Esophagus squamous epithelium (tissue), 5 donors: ENCODE measurements at regions not wholly inside any gene's neighbourhood (a gene's known extent, or its start where the extent isn't known, plus 50 kb on each side); places are given as distances from the start of the nearest gene placed in this dataset.

Source experiments
- DNase-seq: peaks from one replicate; lab custom pipeline; 2025; lab: John Stamatoyannopoulos, UW
- H3K27ac ChIP-seq, 4 donors: fragments of 200-600 bp; sonication (generic); one replicate each; pipeline ENCODE4 v1.5.1; 2016 to 2019; ENCODE audit warnings: mild to moderate bottlenecking in 1 of 4
- H3K27me3 ChIP-seq, 4 donors: fragments of 200-600 bp; sonication (generic); 1 replicate in 3 of 4; 2 replicates in 1 of 4; pipeline versions ENCODE4 v1.5.1 to v1.6.0; 2017 to 2021; ENCODE audit warnings: antibody characterized with exemption in 1 of 4
- H3K36me3 ChIP-seq, 3 donors: fragments of 200-600 bp; sonication (generic); one replicate each; pipeline ENCODE4 v1.5.1; 2016 to 2019
- H3K4me1 ChIP-seq, 3 donors: fragments of 200-600 bp; sonication (generic); one replicate each; pipeline ENCODE4 v1.5.1; 2017 to 2019
- H3K4me3 ChIP-seq, 4 donors: fragments of 200-600 bp; sonication (generic); 1 replicate in 3 of 4; 2 replicates in 1 of 4; pipeline ENCODE4 v1.5.1; 2016 to 2019; ENCODE audit warnings: mild to moderate bottlenecking in 2 of 4, moderate library complexity in 1 of 4
- H3K9me3 ChIP-seq, 3 donors: fragments of 200-600 bp; sonication (generic); one replicate each; pipeline ENCODE4 v1.5.1; 2016 to 2019
- POLR2A ChIP-seq, 4 donors: fragments of 450-650 bp; IDR thresholded peaks; one replicate each; pipeline ENCODE4 v1.6.1; 2017; ENCODE audit warnings: antibody characterized with exemption in 4 of 4, mild to moderate bottlenecking in 4 of 4, moderate library complexity in 3 of 4
- WGBS, 2 donors: methylation state at CpG; one replicate each; pipeline ENCODE4 v1.1.5; 2018; 5-methylcytosine and 5-hydroxymethylcytosine counted together
- intact Hi-C: fragments of 100-400 bp; cut with DNase I; formaldehyde crosslinking; loops from one replicate; pipeline ENCODE4 v1.15.0; 2022
- TF ChIP-seq, protein P1 (sequence below), 6 experiments: fragments of 450-650 bp in 4 of 6; fragments of 200-600 bp in 2 of 6; sonication (generic) in 2 of 6; IDR thresholded peaks; one replicate each; pipeline ENCODE4 v1.5.1; 2016 to 2019; ENCODE audit warnings: antibody characterized with exemption in 6 of 6, mild to moderate bottlenecking in 4 of 6, moderate library complexity in 4 of 6
- donor health status: DM: yes; HTN: yes; CAD: no.

- no peaks in the 10 kb centered on the region for H3K27me3 ChIP-seq
- H3K4me3 ChIP-seq = no peak overlapping the region
- no peak for TF ChIP-seq POLR2A (IDR thresholded peaks at IDR 0.05)
- intact Hi-C loops = no loop called here
- H3K27ac ChIP-seq = no peak overlapping the region
- H3K36me3 ChIP-seq = no peaks in the 10 kb centered on the region
- no peaks in the 10 kb centered on the region for H3K4me1 ChIP-seq
- WGBS, 2 donors = 25 to 60% methylated on average over 1 of the region's 6 CpGs
- no peak for DNase-seq
- peaks cover 0 to 3% (median 0%) of the 10 kb centered on the region in 3 donors for H3K9me3 ChIP-seq
These were observed 463.0 kb downstream of the EPHA3 start for GRCh38 chr3:89570465-89570864.

DNA sequence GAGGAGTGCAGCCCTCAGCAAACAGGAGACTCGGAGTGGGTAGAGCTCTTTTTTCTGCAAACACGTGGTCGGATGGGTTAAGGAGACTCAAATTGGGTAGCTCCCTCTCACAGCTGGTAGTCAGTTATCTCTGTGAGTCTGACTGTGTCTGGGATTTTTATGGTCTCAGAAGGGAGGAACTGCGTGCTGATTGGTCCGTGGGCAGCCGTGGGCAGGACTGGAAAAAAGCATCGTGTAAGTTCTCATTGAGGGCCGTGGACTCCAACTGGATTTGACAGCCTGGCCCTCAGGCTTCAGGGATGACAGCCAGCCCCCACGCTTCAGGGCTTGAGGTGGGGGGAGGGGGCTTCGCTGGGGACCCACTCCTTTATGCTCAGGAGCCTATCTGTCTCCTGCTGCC lies 463.9 kb downstream of the EPHA3 start:
- Histone ChIP-seq H3K4me1 (no peaks in the 10 kb centered on the region), H3K27me3 (no peaks in the 10 kb centered on the region), H3K27ac (no peak overlapping the region), H3K36me3 (no peaks in the 10 kb centered on the region), H3K4me3 (no peak overlapping the region), H3K9me3 (no peaks in the 10 kb centered on the region)
- TF ChIP-seq POLR2A (IDR thresholded peaks at IDR 0.05) = no peak
- TF ChIP-seq, protein P1, sequence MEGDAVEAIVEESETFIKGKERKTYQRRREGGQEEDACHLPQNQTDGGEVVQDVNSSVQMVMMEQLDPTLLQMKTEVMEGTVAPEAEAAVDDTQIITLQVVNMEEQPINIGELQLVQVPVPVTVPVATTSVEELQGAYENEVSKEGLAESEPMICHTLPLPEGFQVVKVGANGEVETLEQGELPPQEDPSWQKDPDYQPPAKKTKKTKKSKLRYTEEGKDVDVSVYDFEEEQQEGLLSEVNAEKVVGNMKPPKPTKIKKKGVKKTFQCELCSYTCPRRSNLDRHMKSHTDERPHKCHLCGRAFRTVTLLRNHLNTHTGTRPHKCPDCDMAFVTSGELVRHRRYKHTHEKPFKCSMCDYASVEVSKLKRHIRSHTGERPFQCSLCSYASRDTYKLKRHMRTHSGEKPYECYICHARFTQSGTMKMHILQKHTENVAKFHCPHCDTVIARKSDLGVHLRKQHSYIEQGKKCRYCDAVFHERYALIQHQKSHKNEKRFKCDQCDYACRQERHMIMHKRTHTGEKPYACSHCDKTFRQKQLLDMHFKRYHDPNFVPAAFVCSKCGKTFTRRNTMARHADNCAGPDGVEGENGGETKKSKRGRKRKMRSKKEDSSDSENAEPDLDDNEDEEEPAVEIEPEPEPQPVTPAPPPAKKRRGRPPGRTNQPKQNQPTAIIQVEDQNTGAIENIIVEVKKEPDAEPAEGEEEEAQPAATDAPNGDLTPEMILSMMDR (IDR thresholded peaks at IDR 0.05) = no peak
- no peak for DNase-seq
- intact Hi-C loops = no loop called here
- 65 to 80% methylated on average over 2 to 9 of the region's 10 CpGs for WGBS, 2 donors

DNA sequence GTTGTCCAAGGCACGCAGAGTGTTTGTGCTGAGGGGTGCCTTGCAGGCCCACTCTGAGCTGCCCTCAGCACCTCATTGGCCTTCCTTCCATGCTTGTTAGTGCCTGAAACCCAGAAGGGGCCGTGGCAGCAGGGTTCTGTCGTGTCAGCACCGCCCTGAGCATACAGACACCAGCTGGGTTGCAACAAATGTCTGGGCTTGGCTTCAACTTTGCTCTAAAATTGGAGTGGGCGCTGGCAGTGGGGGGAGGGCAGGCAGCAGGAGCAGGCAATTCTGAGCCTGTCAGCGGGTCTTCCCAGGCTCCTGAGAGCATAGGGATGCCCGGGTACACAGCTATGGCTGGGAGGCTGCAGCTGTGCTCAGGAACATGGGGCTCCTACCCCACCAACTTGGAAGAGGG lies 464.3 kb downstream of the EPHA3 start:
- H3K9me3 ChIP-seq = no peaks in the 10 kb centered on the region
- DNase-seq = no peak
- intact Hi-C loops = no loop called here
- TF ChIP-seq, protein P1 (IDR thresholded peaks at IDR 0.05) = no peak
- no peak for TF ChIP-seq POLR2A (IDR thresholded peaks at IDR 0.05)
- no peak overlapping the region for H3K4me3 ChIP-seq
- no peaks in the 10 kb centered on the region for H3K36me3 ChIP-seq
- 27% methylated on average over 5 of the region's 7 CpGs; no CpG with 5 or more reads in 1 of the 2 donors for WGBS, 2 donors
- no peaks in the 10 kb centered on the region for H3K27me3 ChIP-seq
- H3K4me1 ChIP-seq = no peaks in the 10 kb centered on the region
- H3K27ac ChIP-seq = no peak overlapping the region

- TF ChIP-seq, protein P1 (IDR thresholded peaks at IDR 0.05) = no peak
- no peak for TF ChIP-seq POLR2A (IDR thresholded peaks at IDR 0.05)
- no peak overlapping the region for H3K27ac ChIP-seq
- H3K27me3 ChIP-seq = no peaks in the 10 kb centered on the region
- intact Hi-C loops = no loop called here
- no peak for DNase-seq
- no peaks in the 10 kb centered on the region for H3K4me1 ChIP-seq
- no peaks in the 10 kb centered on the region for H3K9me3 ChIP-seq
- WGBS, 2 donors = 78 to 79% methylated on average over 1 of the region's 1 CpG
- no peak overlapping the region for H3K4me3 ChIP-seq
- no peaks in the 10 kb centered on the region for H3K36me3 ChIP-seq
These were observed 464.8 kb downstream of the EPHA3 start for GRCh38 chr3:89572261-89572660.

DNA sequence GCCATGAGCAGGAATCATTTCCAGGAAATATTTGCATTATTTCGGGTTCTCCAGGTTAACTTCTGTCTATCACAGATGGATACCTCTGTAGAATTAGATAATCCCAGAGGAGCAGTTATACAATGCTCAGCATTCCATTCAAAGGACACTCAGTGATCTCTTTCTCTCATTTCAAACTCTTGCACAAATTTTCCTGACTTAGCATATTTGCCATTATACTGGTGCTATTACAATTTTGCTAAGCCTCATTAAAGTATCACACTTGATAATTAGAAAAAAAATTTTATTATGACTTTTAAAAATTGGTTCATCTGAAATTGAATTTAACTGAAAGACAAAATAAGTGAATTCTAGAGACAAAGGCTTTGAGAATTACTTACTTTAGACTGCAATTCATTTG lies 469.0 kb downstream of the EPHA3 start:
- no peaks in the 10 kb centered on the region for H3K4me1 ChIP-seq
- TF ChIP-seq POLR2A (IDR thresholded peaks at IDR 0.05) = no peak
- TF ChIP-seq, protein P1 (IDR thresholded peaks at IDR 0.05) = no peak
- H3K27me3 ChIP-seq = no peaks in the 10 kb centered on the region
- WGBS, 2 donors = 44 to 55% methylated on average over 1 of the region's 1 CpG
- no peaks in the 10 kb centered on the region for H3K36me3 ChIP-seq
- no peak for DNase-seq
- no peaks in the 10 kb centered on the region for H3K9me3 ChIP-seq
- no peak overlapping the region for H3K27ac ChIP-seq
- intact Hi-C loops = no loop called here
- H3K4me3 ChIP-seq = no peak overlapping the region
